ENCODE measurements at regions not wholly inside any gene's neighbourhood (a gene's known extent, or its start where the extent isn't known, plus 50 kb on each side); places are given as distances from the start of the nearest gene placed in this dataset.

- DNase-seq (ENCODE audit: low read depth) = no peak
- no peak overlapping the region for H3K4me3 ChIP-seq (ENCODE audit: low read depth, low read length)
- TF ChIP-seq CTCF (IDR thresholded peaks at IDR 0.05; ENCODE audit: insufficient read depth, low read depth, low read length, missing control alignments) = no peak
Observed at GRCh38 chr5:159851053-159851452, 65.2 kb upstream of the ADRA1B start.

GRCh38 chr5:159854916-159855315 is 61.4 kb upstream of the ADRA1B start:
- no peak for DNase-seq (ENCODE audit: low read depth)
- TF ChIP-seq CTCF (IDR thresholded peaks at IDR 0.05; ENCODE audit: insufficient read depth, low read depth, low read length, missing control alignments) = no peak
- no peak overlapping the region for H3K4me3 ChIP-seq (ENCODE audit: low read depth, low read length)

GRCh38 chr5:159855476-159856191 is 60.6 kb upstream of the ADRA1B start:
- H3K4me3 ChIP-seq (ENCODE audit: low read depth, low read length) = no peak overlapping the region
- no peak for DNase-seq (ENCODE audit: low read depth)
- TF ChIP-seq CTCF (IDR thresholded peaks at IDR 0.05; ENCODE audit: insufficient read depth, low read depth, low read length, missing control alignments) = no peak

GRCh38 chr5:159858871-159859270 is 57.4 kb upstream of the ADRA1B start:
- no peak for TF ChIP-seq CTCF (IDR thresholded peaks at IDR 0.05; ENCODE audit: insufficient read depth, low read depth, low read length, missing control alignments)
- no peak for DNase-seq (ENCODE audit: low read depth)
- H3K4me3 ChIP-seq (ENCODE audit: low read depth, low read length) = no peak overlapping the region

GRCh38 chr5:159861086-159861485 is 55.2 kb upstream of the ADRA1B start:
- no peak for DNase-seq (ENCODE audit: low read depth)
- no peak for TF ChIP-seq CTCF (IDR thresholded peaks at IDR 0.05; ENCODE audit: insufficient read depth, low read depth, low read length, missing control alignments)
- no peak overlapping the region for H3K4me3 ChIP-seq (ENCODE audit: low read depth, low read length)

GRCh38 chr5:159864885-159865691 is 51.2 kb upstream of the ADRA1B start:
- peak; percentile 51 for DNase-seq (ENCODE audit: low read depth)
- TF ChIP-seq CTCF (IDR thresholded peaks at IDR 0.05; ENCODE audit: insufficient read depth, low read depth, low read length, missing control alignments) = no peak
- no peak overlapping the region for H3K4me3 ChIP-seq (ENCODE audit: low read depth, low read length)

Measured in GM12865 (cell line).